Heart left ventricle (tissue), 16 donors: ENCODE measurements at regions not wholly inside any gene's neighbourhood (a gene's known extent, or its start where the extent isn't known, plus 50 kb on each side); places are given as distances from the start of the nearest gene placed in this dataset.

Source experiments
- ATAC-seq, 4 donors: fragments of 200-7000 bp; cut with Tn5 transposase; one replicate each; pipeline ENCODE4 v1.9.1; 2020 to 2022; ENCODE audit warnings: moderate library complexity in 4 of 4, mild to moderate bottlenecking in 3 of 4, moderate number of reproducible peaks in 1 of 4
- DNase-seq, 5 donors: peaks; one replicate each; pipeline ENCODE4 v3.0.0-alpha.2; 2020
- H3K27ac ChIP-seq, 12 donors: fragments of 200-600 bp; sonication (generic) in 4 of 12; one replicate each; pipeline versions ENCODE4 v1.5.0 to v1.8.0; 2016 to 2022; ENCODE audit warnings: mild to moderate bottlenecking in 2 of 12
- H3K27me3 ChIP-seq, 9 donors: fragments of 200-600 bp; sonication (generic) in 2 of 9; one replicate each; pipeline versions ENCODE4 v1.5.1 to v1.8.0; 2016 to 2022; ENCODE audit warnings: mild to moderate bottlenecking in 3 of 9
- H3K36me3 ChIP-seq, 9 donors: fragments of 200-600 bp; sonication (generic) in 2 of 9; one replicate each; pipeline versions ENCODE4 v1.5.0 to v1.8.0; 2018 to 2022; ENCODE audit warnings: mild to moderate bottlenecking in 2 of 9
- H3K4me1 ChIP-seq, 12 donors: fragments of 200-600 bp; sonication (generic) in 4 of 12; one replicate each; pipeline versions ENCODE4 v1.5.0 to v1.8.0; 2016 to 2022; ENCODE audit warnings: mild to moderate bottlenecking in 3 of 12
- H3K4me3 ChIP-seq, 12 donors: fragments of 200-600 bp; sonication (generic) in 4 of 12; one replicate each; pipeline versions ENCODE4 v1.5.0 to v1.8.0; 2017 to 2022; ENCODE audit warnings: mild to moderate bottlenecking in 9 of 12, moderate library complexity in 4 of 12
- H3K9me3 ChIP-seq, 12 donors: fragments of 200-600 bp; sonication (generic) in 4 of 12; one replicate each; pipeline versions ENCODE4 v1.5.0 to v1.8.0; 2016 to 2022; ENCODE audit warnings: mild to moderate bottlenecking in 1 of 12
- POLR2A ChIP-seq, 2 donors: fragments of 450-650 bp; IDR thresholded peaks; one replicate each; pipeline ENCODE4 v1.6.1; 2017; ENCODE audit warnings: antibody characterized with exemption in 2 of 2, mild to moderate bottlenecking in 2 of 2, moderate library complexity in 2 of 2
- WGBS, 4 donors: extraction: QIAGEN DNeasy Blood & Tissue Kit in 2 of 4; methylation state at CpG; one replicate each; pipeline versions ENCODE4 v1.1.5 to v1.1.7; 2013 to 2018; 5-methylcytosine and 5-hydroxymethylcytosine counted together
- intact Hi-C, 10 donors: fragments of 100-400 bp; cut with DNase I; formaldehyde crosslinking; loops; one replicate each; pipeline versions ENCODE4 v1.11.1 to v1.14.2; 2022
- TF ChIP-seq, protein P1 (sequence below), 12 donors: fragments of 200-600 bp; sonication (generic) in 4 of 12; IDR thresholded peaks; one replicate each; pipeline versions ENCODE4 v1.5.0 to v1.8.0; 2018 to 2022; ENCODE audit warnings: antibody characterized with exemption in 12 of 12, mild to moderate bottlenecking in 5 of 12
- donor health status: ischemic (EF 13 %, LVEDD 7.1; RV severe dilation, severe dysfunction).
- donor health status: healthy with polysubstance abuse.
- donor health status: DM: no; HTN: yes; CAD: no.
- donor health status: DM: no; HTN: no; CAD: no.
- donor health status: ischemic (EF 25% LVEDD 6.9; RV normal size, moderate dysfunction).
- donor health status: ischemic (EF 25% LVEDD 5.7; RV mildly dilated, moderate dysfunction).
- donor health status: healthy.
- donor health status: DM: yes; HTN: yes; CAD: no.
- donor health status: ischemic (EF 35%, LVEDD 5.7; RV mildly dilated, moderate dysfunction).
- donor health status: nonischemic (EF 11% LVEDD 7.7; RV severe dilation, severe dysfunction).
- donor health status: DM: yes; HTN: yes; CAD: no.
- donor health status: PGD.
- donor health status: ischemic (EF 29% LVEDD 5.4; RV normal size, mild dysfunction).
- donor health status: nonischemic (EF 23%, LVEDD 6.1; RV moderate dilation, normal function).

DNA sequence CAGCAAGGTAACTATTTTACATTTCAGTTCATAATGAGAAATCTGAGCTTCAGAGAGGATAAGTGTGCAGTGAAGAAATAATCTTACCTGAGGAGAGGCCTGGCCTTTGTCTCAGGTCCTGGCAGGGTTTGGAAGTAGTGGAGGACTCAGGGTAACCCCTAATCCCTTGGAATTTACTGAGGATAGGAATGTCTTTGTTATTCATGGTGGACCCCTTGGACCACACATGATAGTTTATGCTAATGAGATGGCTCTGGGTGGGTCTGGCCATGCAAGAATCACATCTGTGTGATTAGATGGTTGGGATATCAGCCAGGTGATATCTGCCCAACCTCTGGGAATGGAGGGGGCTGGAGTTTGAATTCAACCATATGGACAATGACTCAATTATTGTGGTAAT is 65.0 kb upstream of the DAZL start:
- DNase-seq (no peak), ATAC-seq (no peak)
- Histone ChIP-seq H3K27ac (no peak overlapping the region), H3K36me3 (no peaks in the 10 kb centered on the region), H3K4me1 (peaks cover 0 to under 1% (median 0%) of the 10 kb centered on the region in 12 donors), H3K4me3 (no peak overlapping the region), H3K27me3 (no peaks in the 10 kb centered on the region), H3K9me3 (no peaks in the 10 kb centered on the region)
- intact Hi-C loops: no loop called here
- TF ChIP-seq, protein P1, sequence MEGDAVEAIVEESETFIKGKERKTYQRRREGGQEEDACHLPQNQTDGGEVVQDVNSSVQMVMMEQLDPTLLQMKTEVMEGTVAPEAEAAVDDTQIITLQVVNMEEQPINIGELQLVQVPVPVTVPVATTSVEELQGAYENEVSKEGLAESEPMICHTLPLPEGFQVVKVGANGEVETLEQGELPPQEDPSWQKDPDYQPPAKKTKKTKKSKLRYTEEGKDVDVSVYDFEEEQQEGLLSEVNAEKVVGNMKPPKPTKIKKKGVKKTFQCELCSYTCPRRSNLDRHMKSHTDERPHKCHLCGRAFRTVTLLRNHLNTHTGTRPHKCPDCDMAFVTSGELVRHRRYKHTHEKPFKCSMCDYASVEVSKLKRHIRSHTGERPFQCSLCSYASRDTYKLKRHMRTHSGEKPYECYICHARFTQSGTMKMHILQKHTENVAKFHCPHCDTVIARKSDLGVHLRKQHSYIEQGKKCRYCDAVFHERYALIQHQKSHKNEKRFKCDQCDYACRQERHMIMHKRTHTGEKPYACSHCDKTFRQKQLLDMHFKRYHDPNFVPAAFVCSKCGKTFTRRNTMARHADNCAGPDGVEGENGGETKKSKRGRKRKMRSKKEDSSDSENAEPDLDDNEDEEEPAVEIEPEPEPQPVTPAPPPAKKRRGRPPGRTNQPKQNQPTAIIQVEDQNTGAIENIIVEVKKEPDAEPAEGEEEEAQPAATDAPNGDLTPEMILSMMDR (IDR thresholded peaks at IDR 0.05): no peak
- no peak for TF ChIP-seq POLR2A (IDR thresholded peaks at IDR 0.05)

DNA sequence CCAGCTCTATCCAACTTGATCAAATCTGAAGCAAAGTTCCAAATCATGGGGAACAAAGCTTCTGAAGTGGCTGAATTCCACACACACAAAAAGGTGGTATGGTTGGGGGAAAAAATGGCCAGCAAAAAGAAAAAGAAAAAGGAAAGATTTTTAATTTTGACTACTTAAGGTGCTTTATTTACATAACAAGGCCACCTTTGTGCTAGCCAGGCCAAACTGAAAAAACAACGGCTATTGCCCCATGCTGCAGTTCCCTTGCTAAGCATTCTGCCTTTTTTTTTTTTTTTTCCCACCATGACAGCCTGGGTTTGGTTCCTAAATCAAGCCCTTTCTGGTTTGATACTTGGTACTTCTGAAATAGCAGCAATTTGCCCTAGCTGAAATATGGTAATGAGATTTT is 66.5 kb upstream of the DAZL start:
- TF ChIP-seq POLR2A (IDR thresholded peaks at IDR 0.05): no peak
- Histone ChIP-seq H3K4me3 (no peak overlapping the region), H3K27ac (no peak overlapping the region), H3K9me3 (peaks cover 0 to 10% (median 0%) of the 10 kb centered on the region in 12 donors), H3K36me3 (no peaks in the 10 kb centered on the region), H3K27me3 (no peaks in the 10 kb centered on the region), H3K4me1 (no peaks in the 10 kb centered on the region)
- intact Hi-C loops: no loop called here
- DNase-seq (no peak), ATAC-seq (no peak)
- WGBS, 4 donors: 83 to 92% (median 85%) methylated on average over 1 of the region's 1 CpG

DNA sequence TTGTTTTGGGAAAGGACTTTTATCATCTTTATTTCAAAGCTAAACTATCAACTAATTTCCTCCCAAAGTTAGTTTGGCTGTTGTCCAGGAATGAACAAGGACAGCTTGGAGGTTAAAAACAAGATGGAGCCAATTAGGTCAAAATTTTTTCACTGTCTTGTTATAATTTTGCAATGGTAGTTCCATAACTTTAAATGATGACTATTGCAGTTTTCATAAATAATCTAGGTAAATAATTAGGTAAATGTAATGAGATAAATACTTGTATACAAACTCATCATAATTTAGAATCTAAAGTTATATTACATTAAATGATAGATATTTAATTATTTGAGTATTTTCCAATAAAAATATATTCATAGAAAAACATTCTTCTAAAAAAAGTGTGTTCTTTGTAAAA is 68.3 kb upstream of the DAZL start:
- DNase-seq (no peak), ATAC-seq (no peak)
- H3K4me1 ChIP-seq: no peaks in the 10 kb centered on the region
- peaks cover 0 to 10% (median 0%) of the 10 kb centered on the region in 12 donors for H3K9me3 ChIP-seq
- no peaks in the 10 kb centered on the region for H3K27me3 ChIP-seq
- H3K4me3 ChIP-seq: no peak overlapping the region
- intact Hi-C loops: no loop called here
- TF ChIP-seq, protein P1 (IDR thresholded peaks at IDR 0.05): no peak
- no peak for TF ChIP-seq POLR2A (IDR thresholded peaks at IDR 0.05)
- no peak overlapping the region for H3K27ac ChIP-seq
- no peaks in the 10 kb centered on the region for H3K36me3 ChIP-seq

DNA sequence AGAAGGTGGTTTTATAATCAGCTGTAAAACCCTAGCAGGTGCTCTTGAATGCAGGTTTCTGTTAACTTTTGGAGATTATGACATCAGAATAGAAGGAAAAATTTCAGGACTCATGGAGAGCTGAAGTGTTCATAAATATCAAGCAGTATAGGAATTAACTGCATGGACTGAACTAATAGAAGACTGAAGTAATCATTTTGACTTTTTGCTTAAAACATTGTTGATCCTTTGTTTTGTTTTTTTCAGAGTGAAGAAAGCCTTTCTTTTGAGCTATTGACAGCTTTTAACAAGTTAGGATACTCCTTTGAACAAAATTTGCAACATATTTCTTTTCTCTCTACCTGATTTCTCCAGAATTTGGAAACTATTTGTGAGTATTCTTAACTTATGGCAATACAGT is 70.6 kb upstream of the DAZL start:
- Histone ChIP-seq H3K4me1 (no peaks in the 10 kb centered on the region), H3K9me3 (peaks cover 0 to 10% (median 0%) of the 10 kb centered on the region in 12 donors), H3K4me3 (no peak overlapping the region), H3K27ac (no peak overlapping the region), H3K36me3 (no peaks in the 10 kb centered on the region), H3K27me3 (no peaks in the 10 kb centered on the region)
- ATAC-seq (no peak), DNase-seq (no peak)
- TF ChIP-seq, protein P1 (IDR thresholded peaks at IDR 0.05): no peak
- no peak for TF ChIP-seq POLR2A (IDR thresholded peaks at IDR 0.05)
- intact Hi-C loops: no loop called here

DNA sequence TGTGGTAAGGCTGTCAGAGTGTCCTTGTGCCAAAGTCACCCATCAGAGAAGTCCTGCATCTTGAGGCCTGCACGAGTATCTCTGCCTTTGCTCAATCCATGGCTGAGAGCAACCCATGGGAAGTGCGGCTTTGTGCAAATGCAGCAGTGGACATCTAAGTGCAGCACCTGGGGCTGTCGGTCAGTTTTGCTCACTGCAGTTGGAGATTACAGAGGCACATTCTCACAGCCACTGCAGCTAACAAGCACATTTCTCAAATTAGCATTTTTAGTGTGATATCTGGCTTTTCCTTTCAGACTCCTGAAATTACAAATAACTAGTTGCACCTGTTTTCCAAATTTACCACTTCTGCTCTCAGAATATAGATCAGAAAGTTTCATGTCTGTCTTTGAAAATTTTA is 81.5 kb upstream of the DAZL start:
- ATAC-seq (no peak), DNase-seq (no peak)
- Histone ChIP-seq H3K27me3 (no peaks in the 10 kb centered on the region), H3K27ac (no peak overlapping the region), H3K36me3 (no peaks in the 10 kb centered on the region), H3K4me1 (no peaks in the 10 kb centered on the region), H3K4me3 (no peak overlapping the region), H3K9me3 (no peaks in the 10 kb centered on the region)
- TF ChIP-seq, protein P1 (IDR thresholded peaks at IDR 0.05): no peak
- TF ChIP-seq POLR2A (IDR thresholded peaks at IDR 0.05): no peak
- intact Hi-C loops: no loop called here
- WGBS, 4 donors: 81 to 86% (median 85%) methylated on average over 3 of the region's 3 CpGs
